ENCODE measurements at regions not wholly inside any gene's neighbourhood (a gene's known extent, or its start where the extent isn't known, plus 50 kb on each side); places are given as distances from the start of the nearest gene placed in this dataset.

DNA sequence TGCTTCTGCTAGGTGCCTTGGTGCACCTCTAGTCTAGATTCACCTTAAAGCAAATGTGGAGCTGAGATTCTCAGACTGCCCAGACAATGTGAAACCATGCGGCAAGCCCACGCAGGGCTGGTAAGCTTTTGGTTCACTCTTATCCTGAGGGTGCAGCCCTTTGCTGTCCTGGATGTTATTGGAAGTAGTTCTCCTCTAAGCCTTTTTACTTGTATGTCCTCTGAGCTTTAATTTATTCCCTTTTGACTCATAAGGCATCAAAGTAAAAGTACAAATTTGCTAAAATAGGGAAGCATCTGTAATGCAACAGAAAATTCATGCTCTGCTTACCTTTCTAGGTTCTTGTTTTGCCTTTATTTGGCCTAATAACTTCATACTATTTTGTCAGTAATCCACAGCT, 186.8 kb downstream of the MACC1 start:
- no peaks in the 10 kb centered on the region for H3K36me3 ChIP-seq
- H3K4me1 ChIP-seq = no peaks in the 10 kb centered on the region
- no peak for DNase-seq
- no peak overlapping the region for H3K4me3 ChIP-seq
- H3K9me3 ChIP-seq = no peaks in the 10 kb centered on the region
- 79 to 90% (median 83%) methylated on average over 2 of the region's 2 CpGs for WGBS, 5 donors
- H3K27ac ChIP-seq = no peak overlapping the region
- intact Hi-C loops (cut with DNase I; ENCODE audit: low total_unique reads) = no loop called here
- TF ChIP-seq POLR2AphosphoS5 (IDR thresholded peaks at IDR 0.05) = no peak
- no peak for TF ChIP-seq POLR2A (IDR thresholded peaks at IDR 0.05)
- TF ChIP-seq EP300 (IDR thresholded peaks at IDR 0.05) = no peak
- TF ChIP-seq, protein P1, sequence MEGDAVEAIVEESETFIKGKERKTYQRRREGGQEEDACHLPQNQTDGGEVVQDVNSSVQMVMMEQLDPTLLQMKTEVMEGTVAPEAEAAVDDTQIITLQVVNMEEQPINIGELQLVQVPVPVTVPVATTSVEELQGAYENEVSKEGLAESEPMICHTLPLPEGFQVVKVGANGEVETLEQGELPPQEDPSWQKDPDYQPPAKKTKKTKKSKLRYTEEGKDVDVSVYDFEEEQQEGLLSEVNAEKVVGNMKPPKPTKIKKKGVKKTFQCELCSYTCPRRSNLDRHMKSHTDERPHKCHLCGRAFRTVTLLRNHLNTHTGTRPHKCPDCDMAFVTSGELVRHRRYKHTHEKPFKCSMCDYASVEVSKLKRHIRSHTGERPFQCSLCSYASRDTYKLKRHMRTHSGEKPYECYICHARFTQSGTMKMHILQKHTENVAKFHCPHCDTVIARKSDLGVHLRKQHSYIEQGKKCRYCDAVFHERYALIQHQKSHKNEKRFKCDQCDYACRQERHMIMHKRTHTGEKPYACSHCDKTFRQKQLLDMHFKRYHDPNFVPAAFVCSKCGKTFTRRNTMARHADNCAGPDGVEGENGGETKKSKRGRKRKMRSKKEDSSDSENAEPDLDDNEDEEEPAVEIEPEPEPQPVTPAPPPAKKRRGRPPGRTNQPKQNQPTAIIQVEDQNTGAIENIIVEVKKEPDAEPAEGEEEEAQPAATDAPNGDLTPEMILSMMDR (IDR thresholded peaks at IDR 0.05) = no peak
- H3K27me3 ChIP-seq = no peaks in the 10 kb centered on the region

DNA sequence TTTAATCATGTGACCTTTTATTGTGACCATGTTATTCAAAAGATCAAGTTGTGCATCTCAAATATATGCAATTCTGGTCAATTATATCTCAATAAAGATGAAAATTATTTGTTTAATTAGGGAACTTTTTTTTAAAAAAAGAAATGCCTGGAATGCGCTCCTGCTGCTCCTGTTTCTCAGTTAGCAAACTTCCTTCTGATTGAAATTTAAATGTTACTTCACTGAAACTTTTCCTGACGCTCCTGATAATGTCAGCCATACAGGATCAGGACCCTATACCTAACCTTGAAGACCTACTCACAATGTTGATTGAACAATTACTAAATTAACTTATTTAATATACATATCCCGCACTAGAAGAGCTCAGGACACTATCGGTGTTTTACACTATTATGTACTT, 190.4 kb downstream of the MACC1 start:
- DNase-seq = no peak
- H3K9me3 ChIP-seq = no peaks in the 10 kb centered on the region
- intact Hi-C loops (cut with DNase I; ENCODE audit: low total_unique reads) = no loop called here
- TF ChIP-seq, protein P1 (IDR thresholded peaks at IDR 0.05) = no peak
- no peak for TF ChIP-seq POLR2AphosphoS5 (IDR thresholded peaks at IDR 0.05)
- TF ChIP-seq POLR2A (IDR thresholded peaks at IDR 0.05) = no peak
- TF ChIP-seq EP300 (IDR thresholded peaks at IDR 0.05) = no peak
- no peak overlapping the region for H3K4me3 ChIP-seq
- H3K4me1 ChIP-seq = no peaks in the 10 kb centered on the region
- no peaks in the 10 kb centered on the region for H3K36me3 ChIP-seq
- no peak overlapping the region for H3K27ac ChIP-seq
- 83 to 92% (median 91%) methylated on average over 4 of the region's 4 CpGs for WGBS, 5 donors
- H3K27me3 ChIP-seq = no peaks in the 10 kb centered on the region

DNA sequence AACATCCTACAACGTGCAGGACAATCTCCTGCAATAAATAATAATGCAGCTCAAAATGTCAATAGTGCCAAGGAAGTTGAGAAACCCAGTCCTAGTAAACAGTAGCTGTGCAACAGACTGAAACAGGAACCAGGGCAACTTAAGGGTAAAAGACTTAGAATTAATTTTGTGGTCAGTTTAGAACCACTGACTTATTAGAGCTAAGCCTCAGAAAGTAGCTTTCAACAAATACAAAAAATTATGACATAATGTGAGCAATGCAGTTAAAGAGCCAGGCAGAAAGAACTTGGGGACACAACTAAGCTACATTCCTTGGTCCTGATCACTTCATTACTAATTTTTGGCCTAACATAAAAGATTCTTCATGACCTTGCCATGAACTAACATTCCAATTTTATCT, 195.4 kb downstream of the MACC1 start:
- Histone ChIP-seq H3K4me1 (no peaks in the 10 kb centered on the region), H3K9me3 (no peaks in the 10 kb centered on the region), H3K27me3 (no peaks in the 10 kb centered on the region), H3K4me3 (no peak overlapping the region), H3K36me3 (no peaks in the 10 kb centered on the region), H3K27ac (no peak overlapping the region)
- DNase-seq = no peak
- intact Hi-C loops (cut with DNase I; ENCODE audit: low total_unique reads) = no loop called here
- TF ChIP-seq POLR2A (IDR thresholded peaks at IDR 0.05) (no peak), POLR2AphosphoS5 (IDR thresholded peaks at IDR 0.05) (no peak), EP300 (IDR thresholded peaks at IDR 0.05) (no peak)
- TF ChIP-seq, protein P1 (IDR thresholded peaks at IDR 0.05) = no peak
- WGBS, 5 donors = 21 to 52% (median 45%) methylated on average over 1 of the region's 1 CpG

DNA sequence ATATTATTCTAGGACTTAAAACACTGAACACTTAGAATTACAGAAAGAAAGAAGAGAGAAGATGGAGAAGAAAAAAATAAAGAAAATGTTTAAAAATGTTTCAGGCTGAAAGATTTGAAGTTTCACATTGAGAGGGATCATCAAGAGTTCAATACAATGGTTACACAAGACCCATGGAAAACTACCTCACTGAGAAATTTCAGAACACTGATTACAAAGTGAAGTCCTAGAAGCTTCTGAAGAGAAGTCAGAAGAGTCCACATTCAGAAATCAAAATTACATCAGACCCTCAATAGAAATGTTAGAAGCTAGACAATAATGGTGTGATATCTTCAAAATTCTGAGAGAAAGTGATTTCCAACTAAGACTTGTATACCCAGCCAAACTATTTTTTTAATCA, 196.1 kb downstream of the MACC1 start:
- intact Hi-C loops (cut with DNase I; ENCODE audit: low total_unique reads) = no loop called here
- H3K36me3 ChIP-seq = no peaks in the 10 kb centered on the region
- H3K9me3 ChIP-seq = no peaks in the 10 kb centered on the region
- no peaks in the 10 kb centered on the region for H3K4me1 ChIP-seq
- no peak overlapping the region for H3K27ac ChIP-seq
- H3K4me3 ChIP-seq = no peak overlapping the region
- no peaks in the 10 kb centered on the region for H3K27me3 ChIP-seq
- no peak for DNase-seq
- TF ChIP-seq POLR2A (IDR thresholded peaks at IDR 0.05) (no peak), POLR2AphosphoS5 (IDR thresholded peaks at IDR 0.05) (no peak), EP300 (IDR thresholded peaks at IDR 0.05) (no peak)
- TF ChIP-seq, protein P1 (IDR thresholded peaks at IDR 0.05) = no peak

Data from stomach (tissue), 8 donors.